IMR-90 (cell line): ENCODE measurements at regions not wholly inside any gene's neighbourhood (a gene's known extent, or its start where the extent isn't known, plus 50 kb on each side); places are given as distances from the start of the nearest gene placed in this dataset.

Experiments used
- BHLHE40 ChIP-seq: fragments of 150-350 bp; IDR thresholded peaks from 2 replicates; pipeline ENCODE4 v1.6.1; 2016; ENCODE audit warnings: mild to moderate bottlenecking, low read depth, low read length
- CTCF ChIP-seq: conservative IDR thresholded peaks from 2 replicates; pipeline ENCODE4 v1.5.1; 2012; ENCODE audit warnings: mild to moderate bottlenecking, low read depth, low read length, improper control_type of control experiment
- MAFK ChIP-seq: IDR thresholded peaks from 2 replicates; pipeline ENCODE4 v1.6.1; 2012; ENCODE audit warnings: low read depth, low read length, improper control_type of control experiment
- MXI1 ChIP-seq: IDR thresholded peaks from 2 replicates; pipeline ENCODE4 v1.6.1; 2012; ENCODE audit warnings: low read depth, mild to moderate bottlenecking, low read length, moderate library complexity, borderline replicate concordance
- POLR2A ChIP-seq: IDR thresholded peaks from 2 replicates; pipeline ENCODE4 v1.6.1; 2012; ENCODE audit warnings: mild to moderate bottlenecking, low read depth, low read length
- RAD21 ChIP-seq: IDR thresholded peaks from 2 replicates; pipeline ENCODE4 v1.6.1; 2012; ENCODE audit warnings: low read length, improper control_type of control experiment
- RFX5 ChIP-seq: IDR thresholded peaks from 2 replicates; pipeline ENCODE4 v1.8.0; 2012; ENCODE audit warnings: low read depth, mild to moderate bottlenecking, low read length, moderate library complexity
- SMC3 ChIP-seq: fragments of 150-350 bp; IDR thresholded peaks from 2 replicates; pipeline ENCODE4 v1.6.1; 2016; ENCODE audit warnings: low read depth, mild to moderate bottlenecking, antibody characterized with exemption, low read length, moderate library complexity

DNA sequence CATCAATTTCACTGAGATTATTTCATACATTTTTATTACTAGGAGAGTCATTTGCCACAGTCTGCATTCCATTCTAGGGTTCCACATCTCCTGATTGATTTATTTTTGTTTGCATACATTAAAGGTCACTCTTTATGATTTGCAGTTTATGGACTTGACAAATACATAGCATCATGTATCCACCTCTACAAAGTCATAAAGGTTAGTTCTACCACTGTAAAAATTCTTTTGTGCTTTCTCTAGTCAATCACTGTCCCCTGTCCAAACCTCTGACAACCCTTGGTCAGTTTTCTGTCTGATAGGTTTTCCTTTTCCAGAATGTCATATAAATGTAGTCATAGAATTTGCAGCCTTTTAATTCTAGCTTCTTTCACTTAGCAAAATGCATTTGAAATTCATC lies 434.6 kb upstream of the MON1B start:
- TF ChIP-seq CTCF (no peak), POLR2A (no peak), SMC3 (no peak), RFX5 (no peak), BHLHE40 (no peak), MAFK (no peak), RAD21 (no peak), MXI1 (no peak)
